ENCODE measurements at regions not wholly inside any gene's neighbourhood (a gene's known extent, or its start where the extent isn't known, plus 50 kb on each side); places are given as distances from the start of the nearest gene placed in this dataset.

- TF ChIP-seq CTCF (IDR thresholded peaks at IDR 0.05) (no peak), POLR2A (IDR thresholded peaks at IDR 0.05) (no peak)
These were observed 147.4 kb downstream of the TRIM36 start for GRCh38 chr5:115022303-115022702.
